IMR-90 (cell line): ENCODE measurements at regions not wholly inside any gene's neighbourhood (a gene's known extent, or its start where the extent isn't known, plus 50 kb on each side); places are given as distances from the start of the nearest gene placed in this dataset.
A peak's percentile ranks its signal among the peaks of the same experiment; 100 is the strongest.

ENCODE experiments used
- ATAC-seq: fragments of 200-7000 bp; cut with Tn5 transposase; 2 replicates; pipeline ENCODE4 v1.9.1; 2020; ENCODE audit warnings: low read depth, mild to moderate bottlenecking, moderate library complexity
- BruUV-seq: library from RNA; stranded (reverse); fragments of 400-500 nt; replicated peaks from 2 replicates; lab custom pipeline; 2021; lab: Mats Ljungman, UMichigan
- CTCF ChIA-PET: fragments of 300-600 bp; formaldehyde crosslinking; extraction: SDS; loops from one replicate; lab custom pipeline; 2021; ENCODE audit warnings: antibody characterized with exemption; lab: Yijun Ruan, JAX
- POLR2A ChIA-PET: fragments of 300-600 bp; sonication (Branson Sonifier 250); formaldehyde crosslinking; loops from one replicate; lab custom pipeline; 2022; ENCODE audit warnings: antibody characterized with exemption; ENCODE audit not compliant: unreplicated experiment; lab: Charles Lee
- DNase-seq: peaks from one replicate; pipeline ENCODE4 v3.0.0; 2013
- H2AFZ ChIP-seq: replicated peaks from 2 replicates; pipeline ENCODE3; 2013; ENCODE audit warnings: low read length, mild to moderate bottlenecking; ENCODE audit not compliant: poor library complexity
- H2AK5ac ChIP-seq: 2 replicates; pipeline ENCODE4 v1.6.1; 2013; ENCODE audit warnings: low read depth, low read length, inconsistent platforms
- H2AK9ac ChIP-seq: replicated peaks from 2 replicates; pipeline ENCODE3; 2013; ENCODE audit warnings: mild to moderate bottlenecking, low read depth, low read length, moderate library complexity; ENCODE audit not compliant: poor library complexity
- H2BK120ac ChIP-seq: 2 replicates; pipeline ENCODE4 v1.6.1; 2013; ENCODE audit warnings: low read depth, low read length, inconsistent platforms
- H2BK15ac ChIP-seq: 3 replicates; pipeline ENCODE4 v1.6.1; 2013; ENCODE audit warnings: low read depth, low read length, inconsistent platforms
- H2BK20ac ChIP-seq: 2 replicates; pipeline ENCODE4 v1.6.1; 2013; ENCODE audit warnings: low read depth, mild to moderate bottlenecking, inconsistent platforms, low read length, moderate library complexity
- H2BK5ac ChIP-seq: 2 replicates; pipeline ENCODE4 v1.6.1; 2013; ENCODE audit warnings: mild to moderate bottlenecking, low read depth, low read length, inconsistent platforms; ENCODE audit not compliant: poor library complexity, severe bottlenecking
- H3K14ac ChIP-seq: replicated peaks from 2 replicates; pipeline ENCODE4 v1.6.1; 2013; ENCODE audit warnings: low read depth, low read length, inconsistent platforms
- H3K18ac ChIP-seq: 2 replicates; pipeline ENCODE4 v1.6.1; 2013; ENCODE audit warnings: low read depth, low read length, control low read depth
- H3K23ac ChIP-seq: 2 replicates; pipeline ENCODE4 v1.6.1; 2013; ENCODE audit warnings: low read depth, low read length, inconsistent platforms
- H3K27ac ChIP-seq: 2 replicates; pipeline ENCODE4 v1.5.1; 2013; ENCODE audit warnings: mild to moderate bottlenecking, control low read depth, low read length; ENCODE audit not compliant: insufficient read depth
- H3K27me3 ChIP-seq: 2 replicates; pipeline ENCODE4 v1.6.1; 2013; ENCODE audit warnings: low read length; ENCODE audit not compliant: control insufficient read depth, insufficient read depth
- H3K36me3 ChIP-seq: 2 replicates; pipeline ENCODE4 v1.6.1; 2013; ENCODE audit warnings: low read length, mixed read lengths; ENCODE audit not compliant: control insufficient read depth, insufficient read depth
- H3K4ac ChIP-seq: 2 replicates; pipeline ENCODE4 v1.6.1; 2013; ENCODE audit warnings: low read depth, low read length, inconsistent platforms
- H3K4me1 ChIP-seq: 2 replicates; pipeline ENCODE4 v1.6.1; 2013; ENCODE audit warnings: low read length, mixed read lengths; ENCODE audit not compliant: control insufficient read depth, insufficient read depth
- H3K4me2 ChIP-seq: 2 replicates; pipeline ENCODE4 v1.6.1; 2013; ENCODE audit warnings: low read depth, mild to moderate bottlenecking, control low read depth, low read length, moderate library complexity
- H3K4me3 ChIP-seq: 2 replicates; pipeline ENCODE4 v1.5.1; 2013; ENCODE audit warnings: low read depth, mild to moderate bottlenecking, control low read depth, low read length, moderate library complexity; ENCODE audit not compliant: insufficient read depth
- H3K56ac ChIP-seq: 2 replicates; pipeline ENCODE4 v1.6.1; 2013; ENCODE audit warnings: low read length, inconsistent platforms; ENCODE audit not compliant: insufficient read depth; ENCODE audit errors: extremely low read depth
- H3K79me1 ChIP-seq, 2 experiments: 2 replicates each; pipeline ENCODE4 v1.6.1; 2013; ENCODE audit warnings: low read length in 2 of 2, inconsistent platforms in 1 of 2, low read depth in 1 of 2
- H3K9ac ChIP-seq: 2 replicates; pipeline ENCODE4 v1.6.1; 2013; ENCODE audit warnings: low read depth, low read length, control low read depth
- H3K9me1 ChIP-seq: 2 replicates; pipeline ENCODE4 v1.6.1; 2013; ENCODE audit warnings: low read length, inconsistent platforms; ENCODE audit not compliant: insufficient read depth
- H3K9me3 ChIP-seq: 2 replicates; pipeline ENCODE4 v1.6.1; 2013; ENCODE audit warnings: low read length; ENCODE audit not compliant: control insufficient read depth, insufficient read depth
- H4K20me1 ChIP-seq: 2 replicates; pipeline ENCODE4 v1.6.1; 2013; ENCODE audit warnings: low read length, inconsistent platforms; ENCODE audit not compliant: insufficient read depth
- H4K5ac ChIP-seq: 2 replicates; pipeline ENCODE4 v1.6.1; 2013; ENCODE audit warnings: mild to moderate bottlenecking, low read depth, low read length, control low read depth
- H4K8ac ChIP-seq, 2 experiments: 2 replicates each; pipeline ENCODE4 v1.6.1; 2013; ENCODE audit warnings: low read depth in 2 of 2, low read length in 2 of 2, control low read depth in 1 of 2, inconsistent platforms in 1 of 2
- H4K91ac ChIP-seq: 2 replicates; pipeline ENCODE4 v1.6.1; 2013; ENCODE audit warnings: low read depth, low read length, inconsistent platforms; ENCODE audit not compliant: insufficient read depth
- BHLHE40 ChIP-seq: fragments of 150-350 bp; IDR thresholded peaks from 2 replicates; pipeline ENCODE4 v1.6.1; 2016; ENCODE audit warnings: mild to moderate bottlenecking, low read depth, low read length
- CEBPB ChIP-seq: IDR thresholded peaks from 2 replicates; pipeline ENCODE4 v1.6.1; 2012; ENCODE audit warnings: low read depth, low read length, improper control_type of control experiment
- CHD1 ChIP-seq: IDR thresholded peaks from 2 replicates; pipeline ENCODE4 v1.6.1; 2012; ENCODE audit warnings: low read depth, low read length, improper control_type of control experiment
- CTCF ChIP-seq: conservative IDR thresholded peaks from 2 replicates; pipeline ENCODE4 v1.5.1; 2012; ENCODE audit warnings: mild to moderate bottlenecking, low read depth, low read length, improper control_type of control experiment
- ELK1 ChIP-seq: fragments of 150-350 bp; IDR thresholded peaks from 2 replicates; pipeline ENCODE4 v1.6.1; 2016; ENCODE audit warnings: low read depth, mild to moderate bottlenecking, low read length, moderate library complexity, borderline replicate concordance
- FOS ChIP-seq: fragments of 150-350 bp; IDR thresholded peaks from 2 replicates; pipeline ENCODE4 v1.6.1; 2016; ENCODE audit warnings: low read depth, low read length
- MAFK ChIP-seq: IDR thresholded peaks from 2 replicates; pipeline ENCODE4 v1.6.1; 2012; ENCODE audit warnings: low read depth, low read length, improper control_type of control experiment
- MAZ ChIP-seq: IDR thresholded peaks from 2 replicates; pipeline ENCODE4 v1.6.1; 2012; ENCODE audit warnings: low read depth, mild to moderate bottlenecking, low read length, improper control_type of control experiment, moderate library complexity, borderline replicate concordance
- MXI1 ChIP-seq: IDR thresholded peaks from 2 replicates; pipeline ENCODE4 v1.6.1; 2012; ENCODE audit warnings: low read depth, mild to moderate bottlenecking, low read length, moderate library complexity, borderline replicate concordance
- NFE2L2 ChIP-seq: fragments of 150-350 bp; IDR thresholded peaks from 2 replicates; pipeline ENCODE4 v1.6.1; 2016; ENCODE audit warnings: low read depth, mild to moderate bottlenecking, low read length
- POLR2A ChIP-seq: IDR thresholded peaks from 2 replicates; pipeline ENCODE4 v1.6.1; 2012; ENCODE audit warnings: mild to moderate bottlenecking, low read depth, low read length
- RAD21 ChIP-seq: IDR thresholded peaks from 2 replicates; pipeline ENCODE4 v1.6.1; 2012; ENCODE audit warnings: low read length, improper control_type of control experiment
- RCOR1 ChIP-seq: IDR thresholded peaks from 2 replicates; pipeline ENCODE4 v1.6.1; 2012; ENCODE audit warnings: mild to moderate bottlenecking, low read length, improper control_type of control experiment; ENCODE audit not compliant: insufficient replicate concordance
- RFX5 ChIP-seq: IDR thresholded peaks from 2 replicates; pipeline ENCODE4 v1.8.0; 2012; ENCODE audit warnings: low read depth, mild to moderate bottlenecking, low read length, moderate library complexity
- SMC3 ChIP-seq: fragments of 150-350 bp; IDR thresholded peaks from 2 replicates; pipeline ENCODE4 v1.6.1; 2016; ENCODE audit warnings: low read depth, mild to moderate bottlenecking, antibody characterized with exemption, low read length, moderate library complexity
- USF2 ChIP-seq: fragments of 150-350 bp; IDR thresholded peaks from 2 replicates; pipeline ENCODE4 v1.6.1; 2017; ENCODE audit warnings: mild to moderate bottlenecking, antibody characterized with exemption, low read length, low read depth
- WGBS, 2 experiments: methylation state at CpG; one replicate each; pipeline versions ENCODE4 v1.1.5 to v1.1.7; 2013; ENCODE audit warnings: missing lambda C conversion rate in 2 of 2; ENCODE audit not compliant: insufficient read length in 1 of 2; ENCODE audit errors: extremely low coverage in 2 of 2; 5-methylcytosine and 5-hydroxymethylcytosine counted together
- dilution Hi-C: fragments of 300-500 bp; cut with HindIII; formaldehyde crosslinking; loops from one replicate; pipeline ENCODE4 v1.14.3; 2018; ENCODE audit warnings: low sequenced_read_pairs; ENCODE audit not compliant: unreplicated experiment
- in situ Hi-C: fragments of 300-500 bp; cut with MboI; formaldehyde crosslinking; loops from 3 replicates; pipeline ENCODE4 v1.14.3; 2019; ENCODE audit warnings: low sequenced_read_pairs, inconsistent platforms, mixed read lengths
- intact Hi-C: fragments of 100-400 bp; cut with micrococcal nuclease; formaldehyde crosslinking; loops from 2 replicates; pipeline ENCODE4 v1.10.0; 2022

- Histone ChIP-seq H2BK20ac (no peak overlapping the region), H2BK5ac (no peak overlapping the region), H3K27ac (no peak overlapping the region), H3K4me2 (no peak overlapping the region), H3K56ac (no peak overlapping the region), H3K9ac (no peak overlapping the region), H2AFZ (no peak overlapping the region), H3K27me3 (no peaks in the 10 kb centered on the region), H3K9me3 (peaks cover 12% of the 10 kb centered on the region), H3K36me3 (no peaks in the 10 kb centered on the region), H3K18ac (no peak overlapping the region), H4K8ac (no peak overlapping the region), H2AK9ac (no peak overlapping the region), H3K23ac (no peak overlapping the region), H3K4me3 (no peak overlapping the region), H3K4ac (no peak overlapping the region), H4K91ac (no peak overlapping the region), H4K5ac (no peak overlapping the region), H3K14ac (no peak overlapping the region), H3K9me1 (peaks cover 5% of the 10 kb centered on the region), H2BK15ac (no peak overlapping the region), H3K79me1 (no peaks in the 10 kb centered on the region; a peak in 1 of 4 replicates), H3K4me1 (peaks cover 4% of the 10 kb centered on the region), H4K20me1 (no peaks in the 10 kb centered on the region), H2AK5ac (no peak overlapping the region), H2BK120ac (peak overlapping the region; percentile 34; the same call in 1 of the 2 replicates)
- TF ChIP-seq FOS (no peak), RCOR1 (no peak), RFX5 (no peak), CHD1 (no peak), MAZ (no peak), BHLHE40 (no peak), NFE2L2 (no peak), CEBPB (no peak), CTCF (no peak), MAFK (no peak), USF2 (no peak), RAD21 (no peak), SMC3 (no peak), POLR2A (no peak), MXI1 (no peak), ELK1 (no peak)
- dilution Hi-C loops (no loop called here), intact Hi-C loops (loop anchor here (2.0 kb wide), 1 partner anchor 17 kb away; no protein-coding TSS in a partner anchor), in situ Hi-C loops (no loop called here)
- no CpG with 5 or more reads among the region's 2 CpGs for WGBS, 2 experiments
- POLR2A ChIA-PET = no interaction called here
- no TSS peak for BruUV-seq
- ATAC-seq (no peak), DNase-seq (no peak)
- CTCF ChIA-PET = no interaction called here
These were observed 348.1 kb downstream of the IRS1 start for GRCh38 chr2:226451486-226451885.
